ENCODE measurements at regions not wholly inside any gene's neighbourhood (a gene's known extent, or its start where the extent isn't known, plus 50 kb on each side); places are given as distances from the start of the nearest gene placed in this dataset.

DNA sequence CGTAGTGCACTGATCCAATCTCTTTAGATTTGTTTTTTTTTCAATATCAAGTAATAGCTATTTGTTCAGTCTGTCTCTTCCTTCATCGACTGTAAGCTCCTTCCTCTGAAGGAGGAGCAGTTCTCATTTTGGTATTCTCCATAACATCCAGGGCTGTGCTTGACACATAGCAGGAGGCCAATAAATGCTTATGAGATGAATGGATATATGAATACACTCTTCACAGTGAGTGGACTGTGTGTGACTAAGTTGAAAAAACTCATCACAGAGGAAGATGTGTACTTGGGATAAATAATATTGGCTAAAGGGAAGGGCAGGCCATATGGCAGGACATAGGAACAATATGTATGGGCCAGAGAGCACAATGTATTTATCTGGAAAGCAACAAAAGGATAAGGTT is 205.3 kb upstream of the PRICKLE1 start:
- TF ChIP-seq, protein P1, sequence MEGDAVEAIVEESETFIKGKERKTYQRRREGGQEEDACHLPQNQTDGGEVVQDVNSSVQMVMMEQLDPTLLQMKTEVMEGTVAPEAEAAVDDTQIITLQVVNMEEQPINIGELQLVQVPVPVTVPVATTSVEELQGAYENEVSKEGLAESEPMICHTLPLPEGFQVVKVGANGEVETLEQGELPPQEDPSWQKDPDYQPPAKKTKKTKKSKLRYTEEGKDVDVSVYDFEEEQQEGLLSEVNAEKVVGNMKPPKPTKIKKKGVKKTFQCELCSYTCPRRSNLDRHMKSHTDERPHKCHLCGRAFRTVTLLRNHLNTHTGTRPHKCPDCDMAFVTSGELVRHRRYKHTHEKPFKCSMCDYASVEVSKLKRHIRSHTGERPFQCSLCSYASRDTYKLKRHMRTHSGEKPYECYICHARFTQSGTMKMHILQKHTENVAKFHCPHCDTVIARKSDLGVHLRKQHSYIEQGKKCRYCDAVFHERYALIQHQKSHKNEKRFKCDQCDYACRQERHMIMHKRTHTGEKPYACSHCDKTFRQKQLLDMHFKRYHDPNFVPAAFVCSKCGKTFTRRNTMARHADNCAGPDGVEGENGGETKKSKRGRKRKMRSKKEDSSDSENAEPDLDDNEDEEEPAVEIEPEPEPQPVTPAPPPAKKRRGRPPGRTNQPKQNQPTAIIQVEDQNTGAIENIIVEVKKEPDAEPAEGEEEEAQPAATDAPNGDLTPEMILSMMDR (conservative IDR thresholded peaks at IDR 0.05), result no peak
- H3K27ac ChIP-seq, result no peak overlapping the region

DNA sequence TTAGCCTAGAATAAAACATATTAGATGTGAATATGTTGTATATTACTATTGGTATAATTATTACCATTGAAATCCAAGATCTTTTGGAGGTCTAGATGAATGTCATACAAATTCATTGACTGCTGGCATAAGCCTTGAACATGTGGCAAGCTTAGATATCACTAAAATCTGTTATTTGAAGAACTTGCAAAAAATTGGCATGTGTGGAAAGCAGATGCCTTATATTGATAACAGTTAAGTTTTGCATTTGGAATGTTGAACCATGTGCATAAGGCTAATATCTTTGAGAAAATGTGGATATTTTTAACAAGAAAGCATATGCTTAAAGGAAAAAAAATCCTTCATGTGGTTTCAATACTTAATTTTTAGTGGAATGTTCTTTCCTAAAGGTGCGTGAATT is 203.6 kb upstream of the PRICKLE1 start:
- TF ChIP-seq, protein P1 (conservative IDR thresholded peaks at IDR 0.05), result no peak
- no peak overlapping the region for H3K27ac ChIP-seq

DNA sequence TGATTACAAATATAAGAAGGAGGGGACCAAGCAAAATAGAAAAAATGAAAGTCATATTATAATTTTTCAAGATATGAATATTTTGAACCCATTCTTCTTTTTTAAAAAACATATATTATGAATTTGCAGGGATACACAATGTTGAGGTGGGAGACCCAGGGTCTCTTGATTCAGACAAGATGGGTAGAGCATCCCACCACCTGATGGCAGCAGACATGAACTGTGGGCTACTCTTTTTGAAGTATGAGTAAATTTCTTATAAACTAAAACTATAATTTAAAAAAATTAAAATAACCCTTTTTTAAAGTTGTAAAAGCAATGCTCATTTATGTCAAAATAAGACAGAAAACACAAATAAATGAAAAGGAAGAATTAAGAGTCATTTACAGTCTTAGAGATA is 202.7 kb upstream of the PRICKLE1 start:
- TF ChIP-seq, protein P1 (conservative IDR thresholded peaks at IDR 0.05), result peak; percentile 33
- no peak overlapping the region for H3K27ac ChIP-seq

DNA sequence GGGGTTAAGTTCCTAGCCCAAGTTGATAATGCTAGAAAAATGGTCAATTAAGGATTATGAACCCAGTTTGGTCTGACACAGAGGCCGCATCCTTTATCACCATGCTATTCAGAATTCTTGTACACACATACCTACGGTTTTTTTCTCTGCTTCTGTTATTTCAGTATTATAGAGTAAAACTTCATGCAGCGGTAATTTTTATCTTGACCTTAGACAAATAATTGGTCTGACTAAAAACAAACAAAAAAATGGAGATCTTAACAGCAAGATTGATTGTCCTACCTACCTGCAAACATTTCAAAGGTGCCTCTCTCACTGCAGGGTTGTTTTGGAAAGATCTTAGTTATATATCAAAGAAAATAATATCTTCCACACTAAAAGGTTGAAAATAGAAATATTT is 201.9 kb upstream of the PRICKLE1 start:
- no peak overlapping the region for H3K27ac ChIP-seq
- TF ChIP-seq, protein P1 (conservative IDR thresholded peaks at IDR 0.05), result no peak

DNA sequence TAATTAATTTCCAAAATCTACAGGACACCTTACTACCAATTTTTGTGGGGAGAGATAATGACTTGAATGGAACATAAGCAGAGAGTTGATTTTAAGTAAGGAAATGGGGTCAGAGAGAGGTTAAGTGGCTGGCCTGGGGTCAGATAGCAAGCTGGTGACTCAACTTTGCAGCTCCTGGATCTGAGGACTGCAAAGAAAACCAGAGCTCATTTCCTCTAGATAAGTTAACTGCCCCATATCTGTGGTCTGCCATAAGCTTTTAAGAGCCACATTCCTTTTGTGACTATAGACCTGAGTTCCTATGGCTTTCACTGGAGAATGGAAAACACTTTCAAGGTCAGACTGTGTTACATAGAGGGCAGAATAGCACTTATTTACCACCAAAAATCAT is 201.2 kb upstream of the PRICKLE1 start:
- H3K27ac ChIP-seq, result no peak overlapping the region
- TF ChIP-seq, protein P1 (conservative IDR thresholded peaks at IDR 0.05), result no peak

DNA sequence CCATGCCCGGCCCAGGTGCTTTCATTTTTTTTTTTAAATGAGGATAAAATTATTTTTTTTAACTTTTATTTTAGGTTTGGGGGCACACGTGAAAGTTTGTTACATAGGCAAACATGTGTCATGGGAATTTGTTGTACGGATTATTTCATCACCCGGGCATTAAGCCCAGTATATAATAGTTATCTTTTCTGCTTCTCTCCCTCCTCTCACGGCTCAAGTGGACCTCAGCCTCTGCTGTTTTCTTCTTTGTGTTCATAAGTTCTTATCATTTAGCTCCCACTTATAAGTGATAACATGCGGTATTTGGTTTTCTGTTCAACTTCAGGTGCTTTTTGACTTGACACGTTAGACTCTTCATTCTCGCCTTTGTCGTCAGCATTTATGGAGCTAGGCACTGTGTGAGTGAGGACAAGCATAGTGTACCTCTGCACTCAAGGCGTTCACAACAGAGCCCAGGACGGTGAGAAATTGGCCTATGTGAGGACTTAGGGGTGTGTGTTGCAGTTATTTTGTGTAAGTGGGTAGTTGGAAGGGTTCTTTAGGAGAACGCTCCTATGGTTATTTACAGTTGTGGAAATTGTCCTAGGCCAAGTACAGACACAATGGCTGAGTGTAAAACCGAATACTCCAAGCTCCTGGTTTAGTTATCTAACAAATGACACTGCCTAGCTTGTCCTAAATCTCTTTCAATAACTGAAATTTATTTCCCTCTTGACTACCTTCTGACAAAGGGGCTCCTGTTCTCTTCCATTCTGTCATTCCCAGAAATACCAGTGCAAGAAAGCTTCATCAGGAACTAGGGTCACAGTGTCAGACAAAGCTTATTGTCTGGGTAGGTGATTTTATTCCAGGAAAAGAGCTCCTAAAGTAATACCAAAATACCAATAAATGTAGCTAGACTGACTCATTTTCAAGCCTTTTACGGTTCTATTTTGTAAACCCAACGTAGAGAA is 200.5 kb upstream of the PRICKLE1 start:
- H3K27ac ChIP-seq, result no peak overlapping the region
- TF ChIP-seq, protein P1 (conservative IDR thresholded peaks at IDR 0.05), result no peak

DNA sequence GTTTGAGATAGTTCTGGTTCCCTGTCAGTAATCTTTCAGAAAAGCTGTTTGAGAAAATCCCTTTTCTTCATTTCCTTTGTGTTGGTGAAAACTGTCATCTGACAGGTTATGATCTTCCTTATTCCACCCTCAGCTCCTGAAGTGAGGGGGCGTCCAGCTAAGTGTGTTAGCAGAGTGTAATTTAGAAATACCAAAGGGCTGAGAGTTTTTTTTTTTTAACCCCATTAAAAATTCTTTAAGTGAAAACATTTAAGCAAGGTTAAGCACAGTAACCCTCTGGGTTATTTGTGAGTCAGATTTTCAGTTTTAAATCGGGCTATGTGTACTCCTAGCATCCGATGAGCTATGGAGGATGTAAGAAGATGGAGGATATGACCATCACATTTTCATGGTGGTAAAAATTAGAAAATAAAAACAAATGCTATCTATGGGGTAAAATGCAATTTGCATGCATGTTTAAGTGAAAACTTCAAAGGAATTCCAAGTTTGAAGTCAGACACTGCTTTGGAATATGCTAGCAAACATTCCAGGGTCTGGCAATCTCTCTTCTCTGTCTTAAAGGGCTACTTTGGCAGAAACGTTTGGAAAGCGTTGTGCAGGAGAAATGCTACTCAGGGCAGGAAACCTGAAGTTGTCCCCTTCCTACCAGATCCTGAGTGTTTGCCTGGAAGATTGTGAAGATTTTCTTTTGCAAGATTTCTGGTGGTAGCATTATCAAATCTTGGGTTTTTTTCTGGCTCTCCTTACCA is 197.0 kb upstream of the PRICKLE1 start:
- TF ChIP-seq, protein P1 (conservative IDR thresholded peaks at IDR 0.05), result no peak
- no peak overlapping the region for H3K27ac ChIP-seq
